ENCODE measurements at regions not wholly inside any gene's neighbourhood (a gene's known extent, or its start where the extent isn't known, plus 50 kb on each side); places are given as distances from the start of the nearest gene placed in this dataset.

DNA sequence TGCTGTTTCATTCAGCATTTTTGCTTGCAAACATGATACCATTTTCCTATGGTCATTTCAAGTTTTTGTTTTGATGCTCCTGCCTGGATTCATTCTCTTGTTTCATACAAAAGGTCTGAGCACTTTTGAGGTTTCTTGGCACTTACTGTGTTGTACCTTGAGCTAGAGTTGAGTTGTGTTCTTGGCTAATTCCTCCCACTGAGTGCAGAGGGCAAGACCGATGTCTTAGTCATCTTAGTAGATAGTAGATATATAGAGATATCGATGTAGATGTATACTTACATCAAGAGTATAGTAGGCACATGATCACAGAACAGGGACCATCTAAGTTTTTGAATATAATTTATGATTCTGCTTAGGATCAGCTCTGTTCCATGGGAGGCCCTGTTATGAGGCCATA, 366.6 kb downstream of the OSTF1 start:
- H3K27ac Mint-ChIP-seq (ENCODE audit: unreplicated experiment) = no peak overlapping the region
- no peak overlapping the region for H3K4me3 Mint-ChIP-seq (ENCODE audit: unreplicated experiment)
- no peaks in the 10 kb centered on the region for H3K4me1 Mint-ChIP-seq (ENCODE audit: low read depth, unreplicated experiment)
- no peaks in the 10 kb centered on the region for H3K36me3 Mint-ChIP-seq (ENCODE audit: insufficient read depth, unreplicated experiment)
- TF ChIP-seq, protein P1, sequence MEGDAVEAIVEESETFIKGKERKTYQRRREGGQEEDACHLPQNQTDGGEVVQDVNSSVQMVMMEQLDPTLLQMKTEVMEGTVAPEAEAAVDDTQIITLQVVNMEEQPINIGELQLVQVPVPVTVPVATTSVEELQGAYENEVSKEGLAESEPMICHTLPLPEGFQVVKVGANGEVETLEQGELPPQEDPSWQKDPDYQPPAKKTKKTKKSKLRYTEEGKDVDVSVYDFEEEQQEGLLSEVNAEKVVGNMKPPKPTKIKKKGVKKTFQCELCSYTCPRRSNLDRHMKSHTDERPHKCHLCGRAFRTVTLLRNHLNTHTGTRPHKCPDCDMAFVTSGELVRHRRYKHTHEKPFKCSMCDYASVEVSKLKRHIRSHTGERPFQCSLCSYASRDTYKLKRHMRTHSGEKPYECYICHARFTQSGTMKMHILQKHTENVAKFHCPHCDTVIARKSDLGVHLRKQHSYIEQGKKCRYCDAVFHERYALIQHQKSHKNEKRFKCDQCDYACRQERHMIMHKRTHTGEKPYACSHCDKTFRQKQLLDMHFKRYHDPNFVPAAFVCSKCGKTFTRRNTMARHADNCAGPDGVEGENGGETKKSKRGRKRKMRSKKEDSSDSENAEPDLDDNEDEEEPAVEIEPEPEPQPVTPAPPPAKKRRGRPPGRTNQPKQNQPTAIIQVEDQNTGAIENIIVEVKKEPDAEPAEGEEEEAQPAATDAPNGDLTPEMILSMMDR (IDR thresholded peaks at IDR 0.05; ENCODE audit: insufficient read depth in 1 of 2, low read depth in 1 of 2, low read length in 1 of 2, severe bottlenecking in 1 of 2, unreplicated experiment in 1 of 2) = no peak
- H3K9me3 Mint-ChIP-seq (ENCODE audit: unreplicated experiment) = no peaks in the 10 kb centered on the region
- intact Hi-C loops (cut with micrococcal nuclease; ENCODE audit: unreplicated experiment) = no loop called here
- no TSS peak for BruUV-seq (replicated peaks)
- Histone ChIP-seq H3K4me3 (ENCODE audit: low read depth, low read length) (no peak overlapping the region), H3K4me1 (no peaks in the 10 kb centered on the region), H3K9me3 (no peaks in the 10 kb centered on the region), H3K36me3 (ENCODE audit: control insufficient read depth, insufficient read depth, low read length) (no peaks in the 10 kb centered on the region), H3K27me3 (replicated peaks; ENCODE audit: control insufficient read depth, insufficient read depth, low read length) (no peaks in the 10 kb centered on the region)
- H3K27me3 Mint-ChIP-seq (ENCODE audit: insufficient read depth, unreplicated experiment) = no peaks in the 10 kb centered on the region
- ChIA-PET CTCF (no interaction called here), POLR2A (no interaction called here)
- no peak for DNase-seq

DNA sequence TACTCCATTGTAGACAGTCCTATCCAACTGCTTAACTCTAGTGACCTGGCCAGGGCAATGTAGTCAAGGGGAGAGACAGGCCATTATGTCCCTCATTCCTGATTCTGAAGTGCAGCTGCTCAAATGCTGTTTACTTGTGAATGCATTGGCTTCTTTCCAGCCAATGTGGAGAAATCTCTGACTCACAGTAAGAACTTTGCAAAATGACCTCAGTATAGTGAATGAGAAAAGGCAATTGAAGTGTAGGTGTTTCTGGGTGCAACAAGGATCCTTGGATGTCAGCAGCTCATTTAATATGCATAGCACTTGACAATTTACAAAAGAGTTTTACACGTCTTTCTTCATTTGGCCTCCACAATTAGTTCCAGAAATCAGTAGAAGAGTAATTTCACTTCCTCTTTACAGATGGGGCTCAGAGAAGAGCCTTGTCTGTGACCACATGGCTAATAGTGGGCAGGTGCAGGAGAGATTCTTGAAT, 367.2 kb downstream of the OSTF1 start:
- H3K4me1 ChIP-seq = no peaks in the 10 kb centered on the region
- H3K27me3 ChIP-seq (replicated peaks; ENCODE audit: control insufficient read depth, insufficient read depth, low read length) = no peaks in the 10 kb centered on the region
- H3K4me3 ChIP-seq (ENCODE audit: low read depth, low read length) = no peak overlapping the region
- ChIA-PET POLR2A (no interaction called here), CTCF (no interaction called here)
- H3K27ac Mint-ChIP-seq (ENCODE audit: unreplicated experiment) = no peak overlapping the region
- no peak for DNase-seq
- H3K9me3 ChIP-seq = no peaks in the 10 kb centered on the region
- BruUV-seq (replicated peaks) = no TSS peak
- TF ChIP-seq, protein P1 (IDR thresholded peaks at IDR 0.05; ENCODE audit: insufficient read depth in 1 of 2, low read depth in 1 of 2, low read length in 1 of 2, severe bottlenecking in 1 of 2, unreplicated experiment in 1 of 2) = no peak
- H3K36me3 Mint-ChIP-seq (ENCODE audit: insufficient read depth, unreplicated experiment) = no peaks in the 10 kb centered on the region
- intact Hi-C loops (cut with micrococcal nuclease; ENCODE audit: unreplicated experiment) = no loop called here
- no peak overlapping the region for H3K4me3 Mint-ChIP-seq (ENCODE audit: unreplicated experiment)
- no peaks in the 10 kb centered on the region for H3K4me1 Mint-ChIP-seq (ENCODE audit: low read depth, unreplicated experiment)
- no peaks in the 10 kb centered on the region for H3K36me3 ChIP-seq (ENCODE audit: control insufficient read depth, insufficient read depth, low read length)
- H3K27me3 Mint-ChIP-seq (ENCODE audit: insufficient read depth, unreplicated experiment) = no peaks in the 10 kb centered on the region
- H3K9me3 Mint-ChIP-seq (ENCODE audit: unreplicated experiment) = no peaks in the 10 kb centered on the region

DNA sequence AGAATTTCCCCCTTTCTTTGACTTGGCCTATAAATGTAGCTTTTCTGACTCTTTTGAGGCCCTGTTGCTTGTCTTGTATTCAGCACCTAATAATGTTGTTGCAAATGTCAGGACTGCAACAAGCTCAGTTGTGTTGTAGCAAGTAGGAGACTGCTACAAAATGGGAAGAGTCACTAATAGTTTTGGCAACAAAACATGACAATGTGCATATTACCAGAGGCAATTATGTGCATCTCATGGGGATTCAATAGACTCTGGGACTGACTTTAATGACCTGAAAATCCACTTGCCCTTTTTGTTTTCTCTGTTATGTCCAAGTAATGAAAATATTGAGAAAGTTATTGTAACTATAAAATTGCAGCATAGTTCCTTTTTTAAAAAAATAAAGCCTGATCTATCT, 368.4 kb downstream of the OSTF1 start:
- Mint-ChIP-seq H3K9me3 (ENCODE audit: unreplicated experiment) (no peaks in the 10 kb centered on the region), H3K27ac (ENCODE audit: unreplicated experiment) (no peak overlapping the region)

More for the DNA sequence above, 368.4 kb downstream of the OSTF1 start:
- CTCF ChIA-PET = no interaction called here
- no peaks in the 10 kb centered on the region for H3K9me3 ChIP-seq
- intact Hi-C loops (cut with micrococcal nuclease; ENCODE audit: unreplicated experiment) = no loop called here
- TF ChIP-seq, protein P1 (IDR thresholded peaks at IDR 0.05; ENCODE audit: insufficient read depth in 1 of 2, low read depth in 1 of 2, low read length in 1 of 2, severe bottlenecking in 1 of 2, unreplicated experiment in 1 of 2) = no peak
- POLR2A ChIA-PET = no interaction called here
- DNase-seq = no peak
- no peak overlapping the region for H3K4me3 ChIP-seq (ENCODE audit: low read depth, low read length)
- H3K36me3 ChIP-seq (ENCODE audit: control insufficient read depth, insufficient read depth, low read length) = no peaks in the 10 kb centered on the region
- no peak overlapping the region for H3K4me3 Mint-ChIP-seq (ENCODE audit: unreplicated experiment)
- no peaks in the 10 kb centered on the region for H3K4me1 Mint-ChIP-seq (ENCODE audit: low read depth, unreplicated experiment)
- no peaks in the 10 kb centered on the region for H3K27me3 Mint-ChIP-seq (ENCODE audit: insufficient read depth, unreplicated experiment)
- H3K4me1 ChIP-seq = no peaks in the 10 kb centered on the region
- BruUV-seq (replicated peaks) = no TSS peak
- H3K27me3 ChIP-seq (replicated peaks; ENCODE audit: control insufficient read depth, insufficient read depth, low read length) = no peaks in the 10 kb centered on the region
- H3K36me3 Mint-ChIP-seq (ENCODE audit: insufficient read depth, unreplicated experiment) = no peaks in the 10 kb centered on the region
